ENCODE measurements at regions not wholly inside any gene's neighbourhood (a gene's known extent, or its start where the extent isn't known, plus 50 kb on each side); places are given as distances from the start of the nearest gene placed in this dataset.

DNA sequence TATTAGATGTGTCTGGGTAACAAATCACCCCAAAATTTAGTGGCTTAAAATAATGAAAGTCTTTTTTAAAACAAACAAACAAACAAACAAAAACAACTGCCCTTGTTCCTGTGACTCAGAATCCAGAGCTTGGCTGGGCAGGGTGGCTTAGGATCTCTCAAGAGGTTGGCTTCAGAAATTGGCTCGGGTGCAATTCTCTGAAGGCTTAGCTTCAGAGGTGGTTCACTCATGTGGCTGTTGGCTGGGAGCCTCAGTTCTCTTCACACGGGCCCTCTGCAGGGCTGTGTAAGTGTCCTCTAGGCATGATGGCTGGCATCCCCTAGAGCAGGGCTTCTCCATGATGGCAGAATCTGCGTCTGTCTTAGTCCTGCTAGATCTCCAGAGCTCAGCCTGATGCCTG, 179.9 kb upstream of the BCOR start:
- TF ChIP-seq, protein P1, sequence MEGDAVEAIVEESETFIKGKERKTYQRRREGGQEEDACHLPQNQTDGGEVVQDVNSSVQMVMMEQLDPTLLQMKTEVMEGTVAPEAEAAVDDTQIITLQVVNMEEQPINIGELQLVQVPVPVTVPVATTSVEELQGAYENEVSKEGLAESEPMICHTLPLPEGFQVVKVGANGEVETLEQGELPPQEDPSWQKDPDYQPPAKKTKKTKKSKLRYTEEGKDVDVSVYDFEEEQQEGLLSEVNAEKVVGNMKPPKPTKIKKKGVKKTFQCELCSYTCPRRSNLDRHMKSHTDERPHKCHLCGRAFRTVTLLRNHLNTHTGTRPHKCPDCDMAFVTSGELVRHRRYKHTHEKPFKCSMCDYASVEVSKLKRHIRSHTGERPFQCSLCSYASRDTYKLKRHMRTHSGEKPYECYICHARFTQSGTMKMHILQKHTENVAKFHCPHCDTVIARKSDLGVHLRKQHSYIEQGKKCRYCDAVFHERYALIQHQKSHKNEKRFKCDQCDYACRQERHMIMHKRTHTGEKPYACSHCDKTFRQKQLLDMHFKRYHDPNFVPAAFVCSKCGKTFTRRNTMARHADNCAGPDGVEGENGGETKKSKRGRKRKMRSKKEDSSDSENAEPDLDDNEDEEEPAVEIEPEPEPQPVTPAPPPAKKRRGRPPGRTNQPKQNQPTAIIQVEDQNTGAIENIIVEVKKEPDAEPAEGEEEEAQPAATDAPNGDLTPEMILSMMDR (conservative IDR thresholded peaks at IDR 0.05): no peak
- TF ChIP-seq EZH2 (IDR thresholded peaks at IDR 0.05; ENCODE audit: low read depth): no peak

All from PC-9 (cell line).